IMR-90 (cell line): ENCODE measurements at regions not wholly inside any gene's neighbourhood (a gene's known extent, or its start where the extent isn't known, plus 50 kb on each side); places are given as distances from the start of the nearest gene placed in this dataset.

Experiments
- ATAC-seq: fragments of 200-7000 bp; cut with Tn5 transposase; 2 replicates; pipeline ENCODE4 v1.9.1; 2020; ENCODE audit warnings: low read depth, mild to moderate bottlenecking, moderate library complexity
- BruUV-seq: library from RNA; stranded (reverse); fragments of 400-500 nt; replicated peaks from 2 replicates; lab custom pipeline; 2021; lab: Mats Ljungman, UMichigan
- CTCF ChIA-PET: fragments of 300-600 bp; formaldehyde crosslinking; extraction: SDS; loops from one replicate; lab custom pipeline; 2021; ENCODE audit warnings: antibody characterized with exemption; lab: Yijun Ruan, JAX
- POLR2A ChIA-PET: fragments of 300-600 bp; sonication (Branson Sonifier 250); formaldehyde crosslinking; loops from one replicate; lab custom pipeline; 2022; ENCODE audit warnings: antibody characterized with exemption; ENCODE audit not compliant: unreplicated experiment; lab: Charles Lee
- DNase-seq: peaks from one replicate; pipeline ENCODE4 v3.0.0; 2013
- H2AFZ ChIP-seq: replicated peaks from 2 replicates; pipeline ENCODE3; 2013; ENCODE audit warnings: low read length, mild to moderate bottlenecking; ENCODE audit not compliant: poor library complexity
- H2AK5ac ChIP-seq: 2 replicates; pipeline ENCODE4 v1.6.1; 2013; ENCODE audit warnings: low read depth, low read length, inconsistent platforms
- H2AK9ac ChIP-seq: replicated peaks from 2 replicates; pipeline ENCODE3; 2013; ENCODE audit warnings: mild to moderate bottlenecking, low read depth, low read length, moderate library complexity; ENCODE audit not compliant: poor library complexity
- H2BK120ac ChIP-seq: 2 replicates; pipeline ENCODE4 v1.6.1; 2013; ENCODE audit warnings: low read depth, low read length, inconsistent platforms
- H2BK15ac ChIP-seq: 3 replicates; pipeline ENCODE4 v1.6.1; 2013; ENCODE audit warnings: low read depth, low read length, inconsistent platforms
- H2BK20ac ChIP-seq: 2 replicates; pipeline ENCODE4 v1.6.1; 2013; ENCODE audit warnings: low read depth, mild to moderate bottlenecking, inconsistent platforms, low read length, moderate library complexity
- H2BK5ac ChIP-seq: 2 replicates; pipeline ENCODE4 v1.6.1; 2013; ENCODE audit warnings: mild to moderate bottlenecking, low read depth, low read length, inconsistent platforms; ENCODE audit not compliant: poor library complexity, severe bottlenecking
- H3K14ac ChIP-seq: replicated peaks from 2 replicates; pipeline ENCODE4 v1.6.1; 2013; ENCODE audit warnings: low read depth, low read length, inconsistent platforms
- H3K18ac ChIP-seq: 2 replicates; pipeline ENCODE4 v1.6.1; 2013; ENCODE audit warnings: low read depth, low read length, control low read depth
- H3K23ac ChIP-seq: 2 replicates; pipeline ENCODE4 v1.6.1; 2013; ENCODE audit warnings: low read depth, low read length, inconsistent platforms
- H3K27ac ChIP-seq: 2 replicates; pipeline ENCODE4 v1.5.1; 2013; ENCODE audit warnings: mild to moderate bottlenecking, control low read depth, low read length; ENCODE audit not compliant: insufficient read depth
- H3K27me3 ChIP-seq: 2 replicates; pipeline ENCODE4 v1.6.1; 2013; ENCODE audit warnings: low read length; ENCODE audit not compliant: control insufficient read depth, insufficient read depth
- H3K36me3 ChIP-seq: 2 replicates; pipeline ENCODE4 v1.6.1; 2013; ENCODE audit warnings: low read length, mixed read lengths; ENCODE audit not compliant: control insufficient read depth, insufficient read depth
- H3K4ac ChIP-seq: 2 replicates; pipeline ENCODE4 v1.6.1; 2013; ENCODE audit warnings: low read depth, low read length, inconsistent platforms
- H3K4me1 ChIP-seq: 2 replicates; pipeline ENCODE4 v1.6.1; 2013; ENCODE audit warnings: low read length, mixed read lengths; ENCODE audit not compliant: control insufficient read depth, insufficient read depth
- H3K4me2 ChIP-seq: 2 replicates; pipeline ENCODE4 v1.6.1; 2013; ENCODE audit warnings: low read depth, mild to moderate bottlenecking, control low read depth, low read length, moderate library complexity
- H3K4me3 ChIP-seq: 2 replicates; pipeline ENCODE4 v1.5.1; 2013; ENCODE audit warnings: low read depth, mild to moderate bottlenecking, control low read depth, low read length, moderate library complexity; ENCODE audit not compliant: insufficient read depth
- H3K56ac ChIP-seq: 2 replicates; pipeline ENCODE4 v1.6.1; 2013; ENCODE audit warnings: low read length, inconsistent platforms; ENCODE audit not compliant: insufficient read depth; ENCODE audit errors: extremely low read depth
- H3K79me1 ChIP-seq, 2 experiments: 2 replicates each; pipeline ENCODE4 v1.6.1; 2013; ENCODE audit warnings: low read length in 2 of 2, inconsistent platforms in 1 of 2, low read depth in 1 of 2
- H3K9ac ChIP-seq: 2 replicates; pipeline ENCODE4 v1.6.1; 2013; ENCODE audit warnings: low read depth, low read length, control low read depth
- H3K9me1 ChIP-seq: 2 replicates; pipeline ENCODE4 v1.6.1; 2013; ENCODE audit warnings: low read length, inconsistent platforms; ENCODE audit not compliant: insufficient read depth
- H3K9me3 ChIP-seq: 2 replicates; pipeline ENCODE4 v1.6.1; 2013; ENCODE audit warnings: low read length; ENCODE audit not compliant: control insufficient read depth, insufficient read depth
- H4K20me1 ChIP-seq: 2 replicates; pipeline ENCODE4 v1.6.1; 2013; ENCODE audit warnings: low read length, inconsistent platforms; ENCODE audit not compliant: insufficient read depth
- H4K5ac ChIP-seq: 2 replicates; pipeline ENCODE4 v1.6.1; 2013; ENCODE audit warnings: mild to moderate bottlenecking, low read depth, low read length, control low read depth
- H4K8ac ChIP-seq, 2 experiments: 2 replicates each; pipeline ENCODE4 v1.6.1; 2013; ENCODE audit warnings: low read depth in 2 of 2, low read length in 2 of 2, control low read depth in 1 of 2, inconsistent platforms in 1 of 2
- H4K91ac ChIP-seq: 2 replicates; pipeline ENCODE4 v1.6.1; 2013; ENCODE audit warnings: low read depth, low read length, inconsistent platforms; ENCODE audit not compliant: insufficient read depth
- BHLHE40 ChIP-seq: fragments of 150-350 bp; IDR thresholded peaks from 2 replicates; pipeline ENCODE4 v1.6.1; 2016; ENCODE audit warnings: mild to moderate bottlenecking, low read depth, low read length
- CEBPB ChIP-seq: IDR thresholded peaks from 2 replicates; pipeline ENCODE4 v1.6.1; 2012; ENCODE audit warnings: low read depth, low read length, improper control_type of control experiment
- CHD1 ChIP-seq: IDR thresholded peaks from 2 replicates; pipeline ENCODE4 v1.6.1; 2012; ENCODE audit warnings: low read depth, low read length, improper control_type of control experiment
- ELK1 ChIP-seq: fragments of 150-350 bp; IDR thresholded peaks from 2 replicates; pipeline ENCODE4 v1.6.1; 2016; ENCODE audit warnings: low read depth, mild to moderate bottlenecking, low read length, moderate library complexity, borderline replicate concordance
- FOS ChIP-seq: fragments of 150-350 bp; IDR thresholded peaks from 2 replicates; pipeline ENCODE4 v1.6.1; 2016; ENCODE audit warnings: low read depth, low read length
- MAFK ChIP-seq: IDR thresholded peaks from 2 replicates; pipeline ENCODE4 v1.6.1; 2012; ENCODE audit warnings: low read depth, low read length, improper control_type of control experiment
- MAZ ChIP-seq: IDR thresholded peaks from 2 replicates; pipeline ENCODE4 v1.6.1; 2012; ENCODE audit warnings: low read depth, mild to moderate bottlenecking, low read length, improper control_type of control experiment, moderate library complexity, borderline replicate concordance
- MXI1 ChIP-seq: IDR thresholded peaks from 2 replicates; pipeline ENCODE4 v1.6.1; 2012; ENCODE audit warnings: low read depth, mild to moderate bottlenecking, low read length, moderate library complexity, borderline replicate concordance
- NFE2L2 ChIP-seq: fragments of 150-350 bp; IDR thresholded peaks from 2 replicates; pipeline ENCODE4 v1.6.1; 2016; ENCODE audit warnings: low read depth, mild to moderate bottlenecking, low read length
- POLR2A ChIP-seq: IDR thresholded peaks from 2 replicates; pipeline ENCODE4 v1.6.1; 2012; ENCODE audit warnings: mild to moderate bottlenecking, low read depth, low read length
- RAD21 ChIP-seq: IDR thresholded peaks from 2 replicates; pipeline ENCODE4 v1.6.1; 2012; ENCODE audit warnings: low read length, improper control_type of control experiment
- RCOR1 ChIP-seq: IDR thresholded peaks from 2 replicates; pipeline ENCODE4 v1.6.1; 2012; ENCODE audit warnings: mild to moderate bottlenecking, low read length, improper control_type of control experiment; ENCODE audit not compliant: insufficient replicate concordance
- RFX5 ChIP-seq: IDR thresholded peaks from 2 replicates; pipeline ENCODE4 v1.8.0; 2012; ENCODE audit warnings: low read depth, mild to moderate bottlenecking, low read length, moderate library complexity
- SMC3 ChIP-seq: fragments of 150-350 bp; IDR thresholded peaks from 2 replicates; pipeline ENCODE4 v1.6.1; 2016; ENCODE audit warnings: low read depth, mild to moderate bottlenecking, antibody characterized with exemption, low read length, moderate library complexity
- USF2 ChIP-seq: fragments of 150-350 bp; IDR thresholded peaks from 2 replicates; pipeline ENCODE4 v1.6.1; 2017; ENCODE audit warnings: mild to moderate bottlenecking, antibody characterized with exemption, low read length, low read depth
- WGBS, 2 experiments: methylation state at CpG; one replicate each; pipeline versions ENCODE4 v1.1.5 to v1.1.7; 2013; ENCODE audit warnings: missing lambda C conversion rate in 2 of 2; ENCODE audit not compliant: insufficient read length in 1 of 2; ENCODE audit errors: extremely low coverage in 2 of 2; 5-methylcytosine and 5-hydroxymethylcytosine counted together
- dilution Hi-C: fragments of 300-500 bp; cut with HindIII; formaldehyde crosslinking; loops from one replicate; pipeline ENCODE4 v1.14.3; 2018; ENCODE audit warnings: low sequenced_read_pairs; ENCODE audit not compliant: unreplicated experiment
- in situ Hi-C: fragments of 300-500 bp; cut with MboI; formaldehyde crosslinking; loops from 3 replicates; pipeline ENCODE4 v1.14.3; 2019; ENCODE audit warnings: low sequenced_read_pairs, inconsistent platforms, mixed read lengths
- intact Hi-C: fragments of 100-400 bp; cut with micrococcal nuclease; formaldehyde crosslinking; loops from 2 replicates; pipeline ENCODE4 v1.10.0; 2022

- no peaks in the 10 kb centered on the region for H4K20me1 ChIP-seq
- intact Hi-C loops (no loop called here), in situ Hi-C loops (no loop called here), dilution Hi-C loops (no loop called here)
- ATAC-seq (no peak), DNase-seq (no peak)
- no peak overlapping the region for H3K23ac ChIP-seq
- WGBS, 2 experiments, result no CpG with 5 or more reads among the region's 2 CpGs
- no peak overlapping the region for H2AFZ ChIP-seq
- no peak overlapping the region for H3K4me2 ChIP-seq
- ChIA-PET POLR2A (no interaction called here), CTCF (no interaction called here)
- H2BK120ac ChIP-seq, result no peak overlapping the region
- H3K4me1 ChIP-seq, result peaks cover 6% of the 10 kb centered on the region; the same call in 1 of the 2 replicates
- H4K5ac ChIP-seq, result no peak overlapping the region
- H3K4ac ChIP-seq, result no peak overlapping the region
- no peak overlapping the region for H2AK9ac ChIP-seq
- H3K56ac ChIP-seq, result no peak overlapping the region
- no peak overlapping the region for H2AK5ac ChIP-seq
- H3K18ac ChIP-seq, result no peak overlapping the region
- no TSS peak for BruUV-seq
- no peak overlapping the region for H3K4me3 ChIP-seq
- H3K9me3 ChIP-seq, result no peaks in the 10 kb centered on the region
- TF ChIP-seq MXI1 (no peak), RAD21 (no peak), CEBPB (no peak), RCOR1 (no peak), USF2 (no peak), ELK1 (no peak), NFE2L2 (no peak), FOS (no peak), SMC3 (no peak), CHD1 (no peak), MAZ (no peak), RFX5 (no peak), POLR2A (no peak), BHLHE40 (no peak), MAFK (no peak)
- no peak overlapping the region for H2BK5ac ChIP-seq
- no peaks in the 10 kb centered on the region for H3K79me1 ChIP-seq
- no peak overlapping the region for H3K9ac ChIP-seq
- no peak overlapping the region for H4K91ac ChIP-seq
- H3K36me3 ChIP-seq, result no peaks in the 10 kb centered on the region
- H4K8ac ChIP-seq, result no peak overlapping the region
- no peaks in the 10 kb centered on the region for H3K9me1 ChIP-seq
- H2BK15ac ChIP-seq, result no peak overlapping the region
- H3K27ac ChIP-seq, result no peak overlapping the region
- H2BK20ac ChIP-seq, result no peak overlapping the region
- no peaks in the 10 kb centered on the region for H3K27me3 ChIP-seq
- H3K14ac ChIP-seq, result no peak overlapping the region
Measured at GRCh38 chr1:91122106-91122717, 100.4 kb upstream of the ZNF644 start.
